HG02943 (cell line): ENCODE measurements at regions not wholly inside any gene's neighbourhood (a gene's known extent, or its start where the extent isn't known, plus 50 kb on each side); places are given as distances from the start of the nearest gene placed in this dataset.
"Not testable (repeated sequence)": the region's sequence is repeated elsewhere in the genome, so short reads cannot be mapped to it uniquely, and the experiment has no call there.

Experiments
- ATAC-seq: cut with Tn5 transposase; IDR thresholded peaks from one replicate; pipeline ENCODE4 v1.9.1; 2021; ENCODE audit warnings: mild to moderate bottlenecking, low read depth, moderate library complexity; ENCODE audit not compliant: unreplicated experiment

- ATAC-seq: no peak
Observed at GRCh38 chr5:28369418-28369817, 1331.0 kb upstream of the CDH9 start.

- ATAC-seq: no peak
Observed at GRCh38 chr5:28355831-28356230, 1317.4 kb upstream of the CDH9 start.

GRCh38 chr5:28346696-28347095 lies 1308.3 kb upstream of the CDH9 start:
- no peak for ATAC-seq

- ATAC-seq: no peak
Observed at GRCh38 chr5:28344836-28345433, 1306.5 kb upstream of the CDH9 start.

- ATAC-seq: no peak
Observed at GRCh38 chr5:28329176-28329575, 1290.8 kb upstream of the CDH9 start.

- no peak for ATAC-seq
Observed at GRCh38 chr5:28328681-28329080, 1290.3 kb upstream of the CDH9 start.

GRCh38 chr5:28324174-28324573 lies 1285.8 kb upstream of the CDH9 start:
- ATAC-seq: no peak

- no peak for ATAC-seq
Observed at GRCh38 chr5:28313953-28314352, 1275.6 kb upstream of the CDH9 start.

GRCh38 chr5:28313321-28313951 lies 1275.0 kb upstream of the CDH9 start:
- no peak for ATAC-seq

GRCh38 chr5:28310696-28311095 lies 1272.3 kb upstream of the CDH9 start:
- ATAC-seq: no peak

GRCh38 chr5:28305891-28306290 lies 1267.5 kb upstream of the CDH9 start:
- ATAC-seq: no peak

GRCh38 chr5:28301712-28302111 lies 1263.3 kb upstream of the CDH9 start:
- no peak for ATAC-seq

GRCh38 chr5:28296254-28297013 lies 1258.0 kb upstream of the CDH9 start:
- no peak for ATAC-seq

- ATAC-seq: not testable (repeated sequence)
Observed at GRCh38 chr5:28287021-28287420, 1248.6 kb upstream of the CDH9 start.

- ATAC-seq: no peak
Observed at GRCh38 chr5:28286566-28286965, 1248.2 kb upstream of the CDH9 start.

- ATAC-seq: no peak
Observed at GRCh38 chr5:28284788-28285187, 1246.4 kb upstream of the CDH9 start.

- no peak for ATAC-seq
Observed at GRCh38 chr5:28281351-28281750, 1243.0 kb upstream of the CDH9 start.

GRCh38 chr5:28275931-28276330 lies 1237.5 kb upstream of the CDH9 start:
- no peak for ATAC-seq

GRCh38 chr5:28269978-28270377 lies 1231.6 kb upstream of the CDH9 start:
- no peak for ATAC-seq

GRCh38 chr5:28265877-28266276 lies 1227.5 kb upstream of the CDH9 start:
- ATAC-seq: no peak

- no peak for ATAC-seq
Observed at GRCh38 chr5:28254846-28255245, 1216.5 kb upstream of the CDH9 start.

GRCh38 chr5:28253431-28253830 lies 1215.0 kb upstream of the CDH9 start:
- ATAC-seq: no peak
